ENCODE measurements at regions not wholly inside any gene's neighbourhood (a gene's known extent, or its start where the extent isn't known, plus 50 kb on each side); places are given as distances from the start of the nearest gene placed in this dataset.

DNA sequence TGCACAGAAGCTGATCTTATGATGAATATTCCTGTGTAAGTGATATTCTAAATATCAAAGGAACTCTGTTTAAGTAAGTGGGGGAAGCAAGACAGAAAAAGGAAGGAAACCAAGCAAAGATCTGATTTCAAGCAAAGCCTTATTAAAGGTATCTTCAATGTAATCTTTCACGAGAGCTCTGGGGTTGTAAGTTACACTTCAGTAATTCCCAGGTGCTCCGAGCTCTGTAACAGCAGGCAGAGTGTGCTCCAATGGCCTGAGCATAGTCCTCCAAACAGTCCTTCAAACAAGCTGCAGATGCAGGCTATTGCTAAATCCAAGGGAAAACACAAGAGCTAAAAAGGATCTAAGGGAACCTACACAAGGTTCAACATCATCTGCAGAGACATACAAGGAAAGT, 949.7 kb upstream of the TMPRSS15 start:
- TF ChIP-seq EZH2 (IDR thresholded peaks at IDR 0.05; ENCODE audit: borderline replicate concordance, low read length), result no peak
- TF ChIP-seq, protein P1, sequence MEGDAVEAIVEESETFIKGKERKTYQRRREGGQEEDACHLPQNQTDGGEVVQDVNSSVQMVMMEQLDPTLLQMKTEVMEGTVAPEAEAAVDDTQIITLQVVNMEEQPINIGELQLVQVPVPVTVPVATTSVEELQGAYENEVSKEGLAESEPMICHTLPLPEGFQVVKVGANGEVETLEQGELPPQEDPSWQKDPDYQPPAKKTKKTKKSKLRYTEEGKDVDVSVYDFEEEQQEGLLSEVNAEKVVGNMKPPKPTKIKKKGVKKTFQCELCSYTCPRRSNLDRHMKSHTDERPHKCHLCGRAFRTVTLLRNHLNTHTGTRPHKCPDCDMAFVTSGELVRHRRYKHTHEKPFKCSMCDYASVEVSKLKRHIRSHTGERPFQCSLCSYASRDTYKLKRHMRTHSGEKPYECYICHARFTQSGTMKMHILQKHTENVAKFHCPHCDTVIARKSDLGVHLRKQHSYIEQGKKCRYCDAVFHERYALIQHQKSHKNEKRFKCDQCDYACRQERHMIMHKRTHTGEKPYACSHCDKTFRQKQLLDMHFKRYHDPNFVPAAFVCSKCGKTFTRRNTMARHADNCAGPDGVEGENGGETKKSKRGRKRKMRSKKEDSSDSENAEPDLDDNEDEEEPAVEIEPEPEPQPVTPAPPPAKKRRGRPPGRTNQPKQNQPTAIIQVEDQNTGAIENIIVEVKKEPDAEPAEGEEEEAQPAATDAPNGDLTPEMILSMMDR (conservative IDR thresholded peaks at IDR 0.05 in 1 of 2, IDR thresholded peaks at IDR 0.05 in 1 of 2; ENCODE audit: extremely low read depth in 1 of 2, insufficient read depth in 1 of 2, low read depth in 1 of 2, low read length in 2 of 2), result no peak

Data from mammary epithelial cell (primary cell).